HG02870 (cell line): ENCODE measurements at regions not wholly inside any gene's neighbourhood (a gene's known extent, or its start where the extent isn't known, plus 50 kb on each side); places are given as distances from the start of the nearest gene placed in this dataset.

ENCODE experiments used
- ATAC-seq: cut with Tn5 transposase; IDR thresholded peaks from one replicate; pipeline ENCODE4 v1.9.1; 2021; ENCODE audit warnings: mild to moderate bottlenecking, moderate library complexity; ENCODE audit not compliant: unreplicated experiment

- no peak for ATAC-seq
Observed at GRCh38 chr22:48523761-48524160, 1303.9 kb downstream of the BRD1 start.

GRCh38 chr22:48523091-48523490 lies 1304.6 kb downstream of the BRD1 start:
- no peak for ATAC-seq

- ATAC-seq = no peak
Observed at GRCh38 chr22:48522271-48522670, 1305.4 kb downstream of the BRD1 start.

- no peak for ATAC-seq
Observed at GRCh38 chr22:48520884-48521588, 1306.6 kb downstream of the BRD1 start.

- no peak for ATAC-seq
Observed at GRCh38 chr22:48520207-48520606, 1307.5 kb downstream of the BRD1 start.

GRCh38 chr22:48517039-48518030 lies 1310.3 kb downstream of the BRD1 start:
- no peak for ATAC-seq

GRCh38 chr22:48516571-48516970 lies 1311.1 kb downstream of the BRD1 start:
- ATAC-seq = no peak

GRCh38 chr22:48515571-48516200 lies 1312.0 kb downstream of the BRD1 start:
- no peak for ATAC-seq

GRCh38 chr22:48513929-48514328 lies 1313.7 kb downstream of the BRD1 start:
- ATAC-seq = no peak

GRCh38 chr22:48513446-48513845 lies 1314.2 kb downstream of the BRD1 start:
- no peak for ATAC-seq

GRCh38 chr22:48511781-48512327 lies 1315.8 kb downstream of the BRD1 start:
- no peak for ATAC-seq

GRCh38 chr22:48511211-48511610 lies 1316.5 kb downstream of the BRD1 start:
- ATAC-seq = no peak

- no peak for ATAC-seq
Observed at GRCh38 chr22:48510599-48510998, 1317.1 kb downstream of the BRD1 start.

GRCh38 chr22:48507595-48508350 lies 1319.9 kb downstream of the BRD1 start:
- ATAC-seq = no peak

- no peak for ATAC-seq
Observed at GRCh38 chr22:48507171-48507570, 1320.5 kb downstream of the BRD1 start.

GRCh38 chr22:48506506-48507145 lies 1321.0 kb downstream of the BRD1 start:
- ATAC-seq = no peak

GRCh38 chr22:48505891-48506290 lies 1321.8 kb downstream of the BRD1 start:
- no peak for ATAC-seq

GRCh38 chr22:48504519-48505140 lies 1323.0 kb downstream of the BRD1 start:
- no peak for ATAC-seq

GRCh38 chr22:48503876-48504275 lies 1323.8 kb downstream of the BRD1 start:
- ATAC-seq = no peak
